OCI-LY3 (cell line): ENCODE measurements at regions not wholly inside any gene's neighbourhood (a gene's known extent, or its start where the extent isn't known, plus 50 kb on each side); places are given as distances from the start of the nearest gene placed in this dataset.

ENCODE experiments used
- H2AFZ ChIP-seq: fragments of 200-600, 300-600 bp; shearing (Covaris generic); 2 replicates; pipeline ENCODE4 v1.6.0; 2014; ENCODE audit warnings: antibody characterized with exemption, low read depth, low read length
- H3K27ac ChIP-seq: fragments of 200-600, 300-600 bp; sonication (generic); 2 replicates; pipeline ENCODE4 v1.5.1; 2014; ENCODE audit warnings: mild to moderate bottlenecking, low read length, moderate library complexity, mixed read lengths
- H3K27me3 ChIP-seq: fragments of 200-600, 300-600 bp; sonication (generic); 2 replicates; pipeline ENCODE4 v1.6.1; 2014; ENCODE audit warnings: low read depth, low read length, mixed read lengths
- H3K36me3 ChIP-seq: fragments of 200-600, 300-600 bp; sonication (generic); replicated peaks from 2 replicates; pipeline ENCODE3; 2014; ENCODE audit warnings: low read depth, low read length, mixed read lengths
- H3K4me1 ChIP-seq: fragments of 300-600, 200-600 bp; sonication (generic); 2 replicates; pipeline ENCODE4 v1.6.1; 2014; ENCODE audit warnings: low read length, mixed read lengths
- H3K4me2 ChIP-seq: fragments of 200-600, 300-600 bp; sonication (generic); 2 replicates; pipeline ENCODE4 v1.6.1; 2014; ENCODE audit warnings: low read length, mixed read lengths
- H3K4me3 ChIP-seq: fragments of 300-600, 200-600 bp; sonication (generic); 2 replicates; pipeline ENCODE4 v1.5.1; 2014; ENCODE audit warnings: antibody characterized with exemption, mild to moderate bottlenecking, low read length, moderate library complexity
- H3K79me2 ChIP-seq: fragments of 300-600, 200-600 bp; shearing (Covaris generic); 2 replicates; pipeline ENCODE4 v1.6.1; 2014; ENCODE audit warnings: mild to moderate bottlenecking, low read length, mixed read lengths
- H3K9ac ChIP-seq: fragments of 300-600, 200-600 bp; shearing (Covaris generic); 2 replicates; pipeline ENCODE4 v1.6.0; 2014; ENCODE audit warnings: mild to moderate bottlenecking, low read length, moderate library complexity
- H3K9me3 ChIP-seq: fragments of 200-600, 300-600 bp; shearing (Covaris generic); 2 replicates; pipeline ENCODE4 v1.6.1; 2014; ENCODE audit warnings: low read length, mixed read lengths; ENCODE audit not compliant: insufficient read depth
- H4K20me1 ChIP-seq: fragments of 200-600, 300-600 bp; sonication (generic); 2 replicates; pipeline ENCODE4 v1.6.1; 2016; ENCODE audit warnings: low read length, mixed read lengths; ENCODE audit not compliant: insufficient read depth
- CTCF ChIP-seq: fragments of 200-600, 300-600 bp; sonication (generic); IDR thresholded peaks from 2 replicates; pipeline ENCODE4 v1.5.1; 2014; ENCODE audit warnings: antibody characterized with exemption, low read length, low read depth
- EZH2phosphoT487 ChIP-seq: fragments of 200-600 bp; shearing (Covaris generic); IDR thresholded peaks from 2 replicates; pipeline ENCODE4 v1.6.1; 2018; ENCODE audit warnings: antibody characterized with exemption, mixed run types, low read depth

DNA sequence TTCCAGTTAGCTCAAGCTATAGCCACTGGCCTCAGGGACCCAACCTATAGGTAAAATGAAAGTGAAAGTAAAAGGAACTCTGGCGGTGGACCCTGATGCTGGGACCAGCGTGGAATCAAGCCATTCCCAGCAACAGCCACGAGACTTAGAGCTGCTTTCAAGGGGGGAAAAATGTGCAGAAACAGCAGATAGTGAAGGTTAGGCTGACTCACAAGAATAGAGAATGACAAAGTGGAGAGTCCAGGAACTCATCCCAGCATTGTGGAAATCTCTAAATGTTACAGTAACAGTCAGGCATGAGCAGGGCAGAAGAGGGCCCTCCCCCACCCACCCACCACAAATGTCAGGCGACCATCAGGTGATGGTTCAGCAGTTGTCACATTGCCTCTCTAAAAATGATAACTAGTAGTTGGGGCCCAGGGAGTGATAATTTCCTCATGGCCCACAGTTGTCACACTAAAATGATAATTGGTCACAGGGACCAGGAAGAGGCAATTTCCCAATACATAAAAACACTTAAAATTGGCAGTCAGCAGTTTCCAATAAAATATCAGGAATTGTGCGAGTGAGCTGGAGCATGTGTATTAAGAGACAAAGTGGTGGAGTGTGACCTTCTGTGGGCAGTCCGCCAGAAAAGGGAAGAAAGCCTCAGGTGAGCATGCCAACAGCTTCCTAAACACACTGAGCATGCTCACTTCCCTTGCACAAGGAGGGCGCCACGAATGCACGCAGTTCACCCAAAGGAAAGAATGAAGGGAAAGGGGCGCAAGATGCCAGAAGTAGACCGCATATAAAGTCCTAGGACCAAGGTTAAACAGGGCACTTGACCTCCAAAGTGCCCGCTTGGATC is 129.8 kb upstream of the PPP1R3A start:
- TF ChIP-seq CTCF, result no peak
- TF ChIP-seq EZH2phosphoT487, result no peak
- H3K4me3 ChIP-seq, result peak overlapping the region; percentile 43
- H4K20me1 ChIP-seq, result no peaks in the 10 kb centered on the region
- peak overlapping the region; percentile 54 for H3K4me2 ChIP-seq
- H3K4me1 ChIP-seq, result peaks cover 33% of the 10 kb centered on the region
- no peaks in the 10 kb centered on the region for H3K79me2 ChIP-seq
- no peaks in the 10 kb centered on the region for H3K27me3 ChIP-seq
- H3K27ac ChIP-seq, result no peak overlapping the region
- H3K9me3 ChIP-seq, result no peaks in the 10 kb centered on the region
- H2AFZ ChIP-seq, result peak overlapping the region; percentile 70
- peaks cover 5% of the 10 kb centered on the region for H3K36me3 ChIP-seq
- no peak overlapping the region for H3K9ac ChIP-seq

DNA sequence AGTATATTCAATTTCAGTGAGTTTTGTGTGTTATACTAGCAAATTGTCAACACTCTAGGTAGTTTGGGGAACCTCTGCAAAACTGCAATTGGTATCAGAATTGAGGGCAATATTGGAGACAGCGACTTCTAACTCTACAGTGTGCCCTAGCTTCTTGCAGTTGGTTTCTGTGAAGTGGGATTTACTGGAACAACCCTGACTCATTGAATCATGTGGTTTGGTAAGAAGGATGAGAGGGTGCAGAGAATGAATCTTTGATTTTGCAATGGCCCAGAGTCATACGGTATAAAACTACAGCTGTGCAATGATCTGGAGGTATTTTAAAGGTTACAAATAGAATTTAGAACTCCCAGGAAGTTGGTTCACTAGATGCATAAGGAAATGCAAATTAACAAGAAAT is 129.1 kb upstream of the PPP1R3A start:
- Histone ChIP-seq H2AFZ (peak overlapping the region; percentile 70), H3K4me3 (peak overlapping the region; percentile 43), H3K4me2 (peak overlapping the region; percentile 54), H3K9me3 (no peaks in the 10 kb centered on the region), H3K36me3 (no peaks in the 10 kb centered on the region), H3K4me1 (peaks cover 29% of the 10 kb centered on the region), H3K27me3 (no peaks in the 10 kb centered on the region), H4K20me1 (no peaks in the 10 kb centered on the region), H3K27ac (no peak overlapping the region), H3K9ac (no peak overlapping the region), H3K79me2 (no peaks in the 10 kb centered on the region)
- no peak for TF ChIP-seq CTCF
- TF ChIP-seq EZH2phosphoT487, result no peak

DNA sequence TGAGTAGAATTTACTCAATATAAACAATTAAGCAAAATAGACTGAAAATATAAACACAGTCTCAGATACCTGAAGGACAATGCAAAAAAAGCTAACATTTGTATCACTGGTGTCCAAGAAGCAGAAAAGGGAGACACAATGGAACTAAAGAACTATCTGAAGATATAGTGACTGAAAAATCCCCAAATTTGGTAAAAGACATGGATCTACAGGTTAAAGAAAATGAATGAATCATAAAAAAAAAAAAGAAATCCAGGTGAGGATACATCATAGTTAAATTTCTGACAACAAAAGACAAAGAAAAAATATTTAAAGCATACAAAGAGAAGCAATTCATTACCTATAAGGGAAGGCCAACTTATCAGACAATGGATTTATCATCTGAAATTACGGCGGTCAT is 114.7 kb upstream of the PPP1R3A start:
- TF ChIP-seq CTCF (no peak), EZH2phosphoT487 (no peak)
- Histone ChIP-seq H3K4me3 (no peak overlapping the region), H3K27me3 (no peaks in the 10 kb centered on the region), H2AFZ (no peak overlapping the region), H3K36me3 (no peaks in the 10 kb centered on the region), H3K27ac (no peak overlapping the region), H3K9me3 (no peaks in the 10 kb centered on the region), H3K79me2 (no peaks in the 10 kb centered on the region), H3K4me2 (no peak overlapping the region), H3K9ac (no peak overlapping the region), H4K20me1 (no peaks in the 10 kb centered on the region), H3K4me1 (peaks cover 7% of the 10 kb centered on the region)

- TF ChIP-seq CTCF (peak; percentile 64), EZH2phosphoT487 (no peak)
- Histone ChIP-seq H3K79me2 (no peaks in the 10 kb centered on the region), H3K4me3 (no peak overlapping the region)
Measured at GRCh38 chr7:114026486-114027089, 107.8 kb upstream of the PPP1R3A start.

More at GRCh38 chr7:114026486-114027089, 107.8 kb upstream of the PPP1R3A start:
- H3K27me3 ChIP-seq, result no peaks in the 10 kb centered on the region
- no peaks in the 10 kb centered on the region for H3K36me3 ChIP-seq
- no peak overlapping the region for H3K27ac ChIP-seq
- no peak overlapping the region for H3K4me2 ChIP-seq
- H3K9ac ChIP-seq, result no peak overlapping the region
- no peak overlapping the region for H2AFZ ChIP-seq
- H3K4me1 ChIP-seq, result peaks cover 7% of the 10 kb centered on the region
- H4K20me1 ChIP-seq, result no peaks in the 10 kb centered on the region
- no peaks in the 10 kb centered on the region for H3K9me3 ChIP-seq
